Liver (tissue), 3 donors: ENCODE measurements at regions not wholly inside any gene's neighbourhood (a gene's known extent, or its start where the extent isn't known, plus 50 kb on each side); places are given as distances from the start of the nearest gene placed in this dataset.

ENCODE experiments used
- EGR1 ChIP-seq, 2 donors: IDR thresholded peaks; 2 replicates each; pipeline ENCODE4 v1.6.1; 2016 to 2018; ENCODE audit warnings: antibody characterized with exemption in 2 of 2, low read depth in 2 of 2
- FOXA1 ChIP-seq: IDR thresholded peaks from 2 replicates; pipeline ENCODE4 v1.6.1; 2016; ENCODE audit warnings: antibody characterized with exemption
- SP1 ChIP-seq: IDR thresholded peaks from 2 replicates; pipeline ENCODE4 v1.6.1; 2018; ENCODE audit warnings: antibody characterized with exemption, mild to moderate bottlenecking
- TAF1 ChIP-seq: conservative IDR thresholded peaks from 2 replicates; pipeline ENCODE4 v1.6.1; 2016; ENCODE audit warnings: antibody characterized with exemption, mild to moderate bottlenecking
- YY1 ChIP-seq: IDR thresholded peaks from 2 replicates; pipeline ENCODE4 v1.6.1; 2016; ENCODE audit warnings: antibody characterized with exemption, mild to moderate bottlenecking
- TF ChIP-seq, protein P1 (sequence below): IDR thresholded peaks from 2 replicates; pipeline ENCODE4 v1.6.1; 2016; ENCODE audit warnings: antibody characterized with exemption, mild to moderate bottlenecking
- TF ChIP-seq, protein P2 (sequence below): fragments of 150-350 bp; IDR thresholded peaks from 2 replicates; pipeline ENCODE4 v1.5.1; 2017; ENCODE audit warnings: improper control_type of control experiment, low read depth, low read length; ENCODE audit not compliant: missing input control
- TF ChIP-seq, protein P3 (sequence below): IDR thresholded peaks from 2 replicates; pipeline ENCODE4 v1.6.1; 2016; ENCODE audit warnings: antibody characterized with exemption
- TF ChIP-seq, protein P4 (sequence below): IDR thresholded peaks from 2 replicates; pipeline ENCODE4 v1.6.1; 2016; ENCODE audit warnings: antibody characterized with exemption
- TF ChIP-seq, protein P5 (sequence below): IDR thresholded peaks from 2 replicates; pipeline ENCODE4 v1.6.1; 2016; ENCODE audit warnings: antibody characterized with exemption
- donor health status: healthy.
- donor health status: healthy.

DNA sequence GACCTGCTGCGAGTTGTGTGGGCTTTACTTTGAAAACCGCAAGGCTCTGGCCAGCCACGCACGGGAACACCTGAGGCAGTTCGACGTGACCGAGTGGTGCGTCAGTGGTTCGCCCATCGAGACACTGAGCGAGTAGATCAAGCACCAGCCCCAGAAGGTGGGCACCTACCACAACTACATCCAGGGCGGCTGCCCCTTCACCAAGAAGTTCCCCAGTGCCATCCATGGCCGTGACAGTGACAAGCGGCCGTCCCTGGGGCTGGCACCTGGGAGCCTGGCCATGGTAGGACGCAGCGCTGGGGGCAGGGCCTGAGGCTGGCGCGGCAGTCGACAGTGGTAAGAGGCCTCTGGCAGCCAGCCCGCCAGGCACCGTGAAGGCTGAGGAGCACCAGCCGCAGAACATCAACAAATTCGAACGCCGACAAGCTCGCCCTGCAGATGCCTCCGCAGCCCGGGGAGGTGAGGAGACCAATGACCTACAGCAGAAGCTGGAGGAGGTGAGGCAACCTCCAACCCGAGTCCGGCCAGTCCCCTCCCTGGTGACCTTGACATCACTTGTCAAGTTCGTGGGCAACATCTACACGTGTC lies 545.2 kb upstream of the CCDC179 start:
- TF ChIP-seq TAF1 (no peak), YY1 (no peak), EGR1 (IDR thresholded peaks at IDR 0.05; ENCODE audit: low read depth in 2 of 2) (no peak), FOXA1 (no peak), SP1 (no peak)
- TF ChIP-seq, protein P1, sequence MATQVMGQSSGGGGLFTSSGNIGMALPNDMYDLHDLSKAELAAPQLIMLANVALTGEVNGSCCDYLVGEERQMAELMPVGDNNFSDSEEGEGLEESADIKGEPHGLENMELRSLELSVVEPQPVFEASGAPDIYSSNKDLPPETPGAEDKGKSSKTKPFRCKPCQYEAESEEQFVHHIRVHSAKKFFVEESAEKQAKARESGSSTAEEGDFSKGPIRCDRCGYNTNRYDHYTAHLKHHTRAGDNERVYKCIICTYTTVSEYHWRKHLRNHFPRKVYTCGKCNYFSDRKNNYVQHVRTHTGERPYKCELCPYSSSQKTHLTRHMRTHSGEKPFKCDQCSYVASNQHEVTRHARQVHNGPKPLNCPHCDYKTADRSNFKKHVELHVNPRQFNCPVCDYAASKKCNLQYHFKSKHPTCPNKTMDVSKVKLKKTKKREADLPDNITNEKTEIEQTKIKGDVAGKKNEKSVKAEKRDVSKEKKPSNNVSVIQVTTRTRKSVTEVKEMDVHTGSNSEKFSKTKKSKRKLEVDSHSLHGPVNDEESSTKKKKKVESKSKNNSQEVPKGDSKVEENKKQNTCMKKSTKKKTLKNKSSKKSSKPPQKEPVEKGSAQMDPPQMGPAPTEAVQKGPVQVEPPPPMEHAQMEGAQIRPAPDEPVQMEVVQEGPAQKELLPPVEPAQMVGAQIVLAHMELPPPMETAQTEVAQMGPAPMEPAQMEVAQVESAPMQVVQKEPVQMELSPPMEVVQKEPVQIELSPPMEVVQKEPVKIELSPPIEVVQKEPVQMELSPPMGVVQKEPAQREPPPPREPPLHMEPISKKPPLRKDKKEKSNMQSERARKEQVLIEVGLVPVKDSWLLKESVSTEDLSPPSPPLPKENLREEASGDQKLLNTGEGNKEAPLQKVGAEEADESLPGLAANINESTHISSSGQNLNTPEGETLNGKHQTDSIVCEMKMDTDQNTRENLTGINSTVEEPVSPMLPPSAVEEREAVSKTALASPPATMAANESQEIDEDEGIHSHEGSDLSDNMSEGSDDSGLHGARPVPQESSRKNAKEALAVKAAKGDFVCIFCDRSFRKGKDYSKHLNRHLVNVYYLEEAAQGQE: no peak
- TF ChIP-seq, protein P2, sequence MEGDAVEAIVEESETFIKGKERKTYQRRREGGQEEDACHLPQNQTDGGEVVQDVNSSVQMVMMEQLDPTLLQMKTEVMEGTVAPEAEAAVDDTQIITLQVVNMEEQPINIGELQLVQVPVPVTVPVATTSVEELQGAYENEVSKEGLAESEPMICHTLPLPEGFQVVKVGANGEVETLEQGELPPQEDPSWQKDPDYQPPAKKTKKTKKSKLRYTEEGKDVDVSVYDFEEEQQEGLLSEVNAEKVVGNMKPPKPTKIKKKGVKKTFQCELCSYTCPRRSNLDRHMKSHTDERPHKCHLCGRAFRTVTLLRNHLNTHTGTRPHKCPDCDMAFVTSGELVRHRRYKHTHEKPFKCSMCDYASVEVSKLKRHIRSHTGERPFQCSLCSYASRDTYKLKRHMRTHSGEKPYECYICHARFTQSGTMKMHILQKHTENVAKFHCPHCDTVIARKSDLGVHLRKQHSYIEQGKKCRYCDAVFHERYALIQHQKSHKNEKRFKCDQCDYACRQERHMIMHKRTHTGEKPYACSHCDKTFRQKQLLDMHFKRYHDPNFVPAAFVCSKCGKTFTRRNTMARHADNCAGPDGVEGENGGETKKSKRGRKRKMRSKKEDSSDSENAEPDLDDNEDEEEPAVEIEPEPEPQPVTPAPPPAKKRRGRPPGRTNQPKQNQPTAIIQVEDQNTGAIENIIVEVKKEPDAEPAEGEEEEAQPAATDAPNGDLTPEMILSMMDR: no peak
- TF ChIP-seq, protein P3, sequence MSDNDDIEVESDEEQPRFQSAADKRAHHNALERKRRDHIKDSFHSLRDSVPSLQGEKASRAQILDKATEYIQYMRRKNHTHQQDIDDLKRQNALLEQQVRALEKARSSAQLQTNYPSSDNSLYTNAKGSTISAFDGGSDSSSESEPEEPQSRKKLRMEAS: no peak
- TF ChIP-seq, protein P4, sequence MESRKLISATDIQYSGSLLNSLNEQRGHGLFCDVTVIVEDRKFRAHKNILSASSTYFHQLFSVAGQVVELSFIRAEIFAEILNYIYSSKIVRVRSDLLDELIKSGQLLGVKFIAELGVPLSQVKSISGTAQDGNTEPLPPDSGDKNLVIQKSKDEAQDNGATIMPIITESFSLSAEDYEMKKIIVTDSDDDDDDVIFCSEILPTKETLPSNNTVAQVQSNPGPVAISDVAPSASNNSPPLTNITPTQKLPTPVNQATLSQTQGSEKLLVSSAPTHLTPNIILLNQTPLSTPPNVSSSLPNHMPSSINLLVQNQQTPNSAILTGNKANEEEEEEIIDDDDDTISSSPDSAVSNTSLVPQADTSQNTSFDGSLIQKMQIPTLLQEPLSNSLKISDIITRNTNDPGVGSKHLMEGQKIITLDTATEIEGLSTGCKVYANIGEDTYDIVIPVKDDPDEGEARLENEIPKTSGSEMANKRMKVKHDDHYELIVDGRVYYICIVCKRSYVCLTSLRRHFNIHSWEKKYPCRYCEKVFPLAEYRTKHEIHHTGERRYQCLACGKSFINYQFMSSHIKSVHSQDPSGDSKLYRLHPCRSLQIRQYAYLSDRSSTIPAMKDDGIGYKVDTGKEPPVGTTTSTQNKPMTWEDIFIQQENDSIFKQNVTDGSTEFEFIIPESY: no peak
- TF ChIP-seq, protein P5, sequence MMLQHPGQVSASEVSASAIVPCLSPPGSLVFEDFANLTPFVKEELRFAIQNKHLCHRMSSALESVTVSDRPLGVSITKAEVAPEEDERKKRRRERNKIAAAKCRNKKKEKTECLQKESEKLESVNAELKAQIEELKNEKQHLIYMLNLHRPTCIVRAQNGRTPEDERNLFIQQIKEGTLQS: no peak
